ENCODE measurements at regions not wholly inside any gene's neighbourhood (a gene's known extent, or its start where the extent isn't known, plus 50 kb on each side); places are given as distances from the start of the nearest gene placed in this dataset.

DNA sequence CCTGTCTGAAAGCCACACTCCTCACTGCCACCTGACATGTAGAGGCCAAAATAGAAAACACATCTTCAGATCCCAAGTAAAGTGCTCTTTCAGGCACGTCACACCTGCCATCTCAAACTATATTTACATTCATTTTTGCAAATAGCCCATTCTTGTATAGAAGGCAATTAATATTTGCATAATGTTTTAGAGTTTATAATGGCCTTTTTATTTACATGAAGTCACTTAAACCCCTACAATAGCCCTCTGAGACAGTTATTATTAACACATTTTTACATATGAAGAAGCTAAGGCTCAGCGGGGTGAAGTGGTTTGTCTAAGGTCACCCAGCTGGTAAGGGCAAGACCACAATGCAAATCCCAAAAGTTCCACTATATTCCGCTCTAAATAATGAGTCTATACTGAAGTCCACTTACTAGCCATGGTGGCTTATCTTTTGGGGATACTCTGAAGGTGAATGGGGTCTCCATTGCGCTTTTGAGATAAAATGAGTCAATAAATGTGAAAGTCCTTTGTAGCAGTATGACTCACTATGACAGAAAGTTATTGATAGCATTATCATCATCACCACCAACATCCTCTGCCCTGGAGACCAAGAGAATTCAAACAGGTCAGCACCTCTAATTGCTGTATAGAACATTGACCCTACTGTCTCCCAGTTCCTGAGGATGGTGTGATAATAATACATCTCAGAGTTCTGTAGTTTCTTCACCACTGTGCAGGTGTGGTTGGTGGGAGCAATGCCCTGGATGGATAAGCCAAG is 155.9 kb upstream of the BCL6 start:
- H3K27ac ChIP-seq = no peak overlapping the region
- ATAC-seq (ENCODE audit: insufficient number of reproducible peaks, low FRiP score, low read depth) (no peak), DNase-seq (ENCODE audit: low spot score) (no peak)
- no peaks in the 10 kb centered on the region for H3K4me1 ChIP-seq (ENCODE audit: control insufficient read depth in 1 of 2, low read depth in 2 of 2)
- H3K4me3 ChIP-seq = no peak overlapping the region
- H3K27me3 ChIP-seq (replicated peaks; ENCODE audit: insufficient read depth) = no peaks in the 10 kb centered on the region
- no peaks in the 10 kb centered on the region for H3K9me3 ChIP-seq
- TF ChIP-seq, protein P1, sequence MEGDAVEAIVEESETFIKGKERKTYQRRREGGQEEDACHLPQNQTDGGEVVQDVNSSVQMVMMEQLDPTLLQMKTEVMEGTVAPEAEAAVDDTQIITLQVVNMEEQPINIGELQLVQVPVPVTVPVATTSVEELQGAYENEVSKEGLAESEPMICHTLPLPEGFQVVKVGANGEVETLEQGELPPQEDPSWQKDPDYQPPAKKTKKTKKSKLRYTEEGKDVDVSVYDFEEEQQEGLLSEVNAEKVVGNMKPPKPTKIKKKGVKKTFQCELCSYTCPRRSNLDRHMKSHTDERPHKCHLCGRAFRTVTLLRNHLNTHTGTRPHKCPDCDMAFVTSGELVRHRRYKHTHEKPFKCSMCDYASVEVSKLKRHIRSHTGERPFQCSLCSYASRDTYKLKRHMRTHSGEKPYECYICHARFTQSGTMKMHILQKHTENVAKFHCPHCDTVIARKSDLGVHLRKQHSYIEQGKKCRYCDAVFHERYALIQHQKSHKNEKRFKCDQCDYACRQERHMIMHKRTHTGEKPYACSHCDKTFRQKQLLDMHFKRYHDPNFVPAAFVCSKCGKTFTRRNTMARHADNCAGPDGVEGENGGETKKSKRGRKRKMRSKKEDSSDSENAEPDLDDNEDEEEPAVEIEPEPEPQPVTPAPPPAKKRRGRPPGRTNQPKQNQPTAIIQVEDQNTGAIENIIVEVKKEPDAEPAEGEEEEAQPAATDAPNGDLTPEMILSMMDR (IDR thresholded peaks at IDR 0.05) = no peak
- H3K36me3 ChIP-seq = no peaks in the 10 kb centered on the region

DNA sequence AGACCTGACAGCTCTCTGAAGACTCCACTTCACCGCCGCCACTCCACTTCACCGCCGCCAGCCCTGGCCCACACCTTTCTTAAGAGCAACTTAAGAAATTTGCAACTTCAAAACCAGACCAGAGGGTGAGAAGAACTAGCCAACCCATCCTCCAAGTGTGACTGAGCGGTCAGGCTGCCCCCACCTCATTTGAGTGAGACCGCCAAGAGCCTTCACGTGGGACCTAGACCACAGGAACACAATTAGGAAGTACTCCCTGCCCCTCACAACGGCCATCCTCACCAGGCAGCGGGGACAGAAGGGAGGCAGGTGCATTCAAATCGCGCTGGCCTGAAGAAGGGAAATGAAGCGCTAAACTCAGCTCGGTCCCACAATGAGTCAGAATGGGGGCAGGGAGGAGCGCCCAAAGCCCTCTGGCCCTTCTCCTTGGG is 156.8 kb upstream of the BCL6 start:
- no peak for DNase-seq (ENCODE audit: low spot score)
- H3K27me3 ChIP-seq (replicated peaks; ENCODE audit: insufficient read depth) = no peaks in the 10 kb centered on the region
- no peak overlapping the region for H3K27ac ChIP-seq
- H3K4me3 ChIP-seq = no peak overlapping the region
- TF ChIP-seq, protein P1 (IDR thresholded peaks at IDR 0.05) = no peak
- no peaks in the 10 kb centered on the region for H3K36me3 ChIP-seq
- no peaks in the 10 kb centered on the region for H3K4me1 ChIP-seq (ENCODE audit: control insufficient read depth in 1 of 2, low read depth in 2 of 2)
- ATAC-seq (ENCODE audit: insufficient number of reproducible peaks, low FRiP score, low read depth) = no peak
- H3K9me3 ChIP-seq = no peaks in the 10 kb centered on the region

DNA sequence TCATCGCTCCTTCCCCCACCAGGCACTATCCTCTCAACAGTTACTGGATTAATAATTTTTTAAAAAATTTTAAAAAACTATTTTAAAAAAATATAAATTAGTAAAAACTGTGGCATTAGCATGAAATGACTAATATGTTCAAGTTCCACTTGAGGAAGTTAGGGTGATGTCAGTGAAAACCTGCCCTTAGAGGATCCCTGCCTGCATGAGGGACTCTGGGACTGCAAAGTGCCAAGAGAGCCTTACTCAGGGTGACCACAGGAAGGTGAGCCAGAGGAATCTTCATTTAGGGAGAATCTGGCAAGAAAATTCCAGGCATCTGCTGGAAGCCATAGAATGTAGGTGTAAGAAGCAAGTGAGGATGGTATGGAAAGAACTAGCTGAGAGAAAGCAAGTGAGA is 157.7 kb upstream of the BCL6 start:
- Histone ChIP-seq H3K4me3 (no peak overlapping the region), H3K27ac (no peak overlapping the region), H3K36me3 (no peaks in the 10 kb centered on the region), H3K4me1 (ENCODE audit: control insufficient read depth in 1 of 2, low read depth in 2 of 2) (no peaks in the 10 kb centered on the region), H3K9me3 (no peaks in the 10 kb centered on the region), H3K27me3 (replicated peaks; ENCODE audit: insufficient read depth) (no peaks in the 10 kb centered on the region)
- DNase-seq (ENCODE audit: low spot score) (no peak), ATAC-seq (ENCODE audit: insufficient number of reproducible peaks, low FRiP score, low read depth) (no peak)
- TF ChIP-seq, protein P1 (IDR thresholded peaks at IDR 0.05) = no peak

DNA sequence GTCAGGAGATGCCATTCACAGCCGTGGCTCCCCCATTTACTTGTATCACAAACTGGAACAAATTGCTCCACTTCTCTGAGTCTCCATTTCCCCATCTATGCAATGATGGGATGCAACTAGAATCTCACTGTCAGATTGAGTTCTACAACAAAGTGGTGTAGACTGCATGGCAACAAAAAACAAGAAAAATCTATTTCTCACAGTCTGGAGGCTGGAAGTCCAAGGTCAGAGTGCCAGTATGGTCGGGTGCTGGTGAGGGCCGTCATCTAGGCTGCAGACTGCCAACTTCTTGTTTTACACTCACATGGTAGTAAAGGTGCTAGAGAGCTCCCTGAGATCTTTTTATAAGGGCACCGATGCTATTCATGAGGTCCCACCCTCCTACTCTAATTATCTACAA is 158.4 kb upstream of the BCL6 start:
- Histone ChIP-seq H3K27me3 (replicated peaks; ENCODE audit: insufficient read depth) (no peaks in the 10 kb centered on the region), H3K4me1 (ENCODE audit: control insufficient read depth in 1 of 2, low read depth in 2 of 2) (no peaks in the 10 kb centered on the region), H3K36me3 (no peaks in the 10 kb centered on the region), H3K27ac (no peak overlapping the region), H3K9me3 (no peaks in the 10 kb centered on the region), H3K4me3 (no peak overlapping the region)
- TF ChIP-seq, protein P1 (IDR thresholded peaks at IDR 0.05) = no peak
- DNase-seq (ENCODE audit: low spot score) (no peak), ATAC-seq (ENCODE audit: insufficient number of reproducible peaks, low FRiP score, low read depth) (no peak)

DNA sequence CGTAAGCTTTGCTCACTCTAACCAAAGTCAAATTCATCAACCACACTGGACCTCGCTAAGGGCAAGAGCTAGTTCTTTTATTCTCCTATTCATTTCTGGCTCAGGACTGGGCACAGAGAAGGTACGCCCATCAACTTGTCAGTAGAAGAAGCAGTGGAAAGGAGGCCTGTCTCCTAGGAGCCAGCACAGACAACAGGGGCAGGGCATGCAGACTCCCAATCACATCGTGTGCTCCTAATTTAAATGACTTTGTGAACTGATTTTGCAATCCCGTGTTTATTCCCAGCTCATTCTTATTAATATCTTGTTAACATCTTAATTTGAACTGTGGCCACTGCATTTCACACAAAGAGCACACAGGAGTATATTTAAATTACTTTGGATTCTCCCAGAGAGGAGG is 161.1 kb upstream of the BCL6 start:
- no peak overlapping the region for H3K27ac ChIP-seq
- no peak overlapping the region for H3K4me3 ChIP-seq
- no peaks in the 10 kb centered on the region for H3K36me3 ChIP-seq
- no peaks in the 10 kb centered on the region for H3K4me1 ChIP-seq (ENCODE audit: control insufficient read depth in 1 of 2, low read depth in 2 of 2)
- no peak for DNase-seq (ENCODE audit: low spot score)
- H3K9me3 ChIP-seq = no peaks in the 10 kb centered on the region
- ATAC-seq (ENCODE audit: insufficient number of reproducible peaks, low FRiP score, low read depth) = no peak
- H3K27me3 ChIP-seq (replicated peaks; ENCODE audit: insufficient read depth) = no peaks in the 10 kb centered on the region
- TF ChIP-seq, protein P1 (IDR thresholded peaks at IDR 0.05) = no peak
